ENCODE measurements at regions not wholly inside any gene's neighbourhood (a gene's known extent, or its start where the extent isn't known, plus 50 kb on each side); places are given as distances from the start of the nearest gene placed in this dataset.

GRCh38 chr14:89024691-89025090 lies 200.2 kb downstream of the TTC8 start (continued):
- TF ChIP-seq, protein P1, sequence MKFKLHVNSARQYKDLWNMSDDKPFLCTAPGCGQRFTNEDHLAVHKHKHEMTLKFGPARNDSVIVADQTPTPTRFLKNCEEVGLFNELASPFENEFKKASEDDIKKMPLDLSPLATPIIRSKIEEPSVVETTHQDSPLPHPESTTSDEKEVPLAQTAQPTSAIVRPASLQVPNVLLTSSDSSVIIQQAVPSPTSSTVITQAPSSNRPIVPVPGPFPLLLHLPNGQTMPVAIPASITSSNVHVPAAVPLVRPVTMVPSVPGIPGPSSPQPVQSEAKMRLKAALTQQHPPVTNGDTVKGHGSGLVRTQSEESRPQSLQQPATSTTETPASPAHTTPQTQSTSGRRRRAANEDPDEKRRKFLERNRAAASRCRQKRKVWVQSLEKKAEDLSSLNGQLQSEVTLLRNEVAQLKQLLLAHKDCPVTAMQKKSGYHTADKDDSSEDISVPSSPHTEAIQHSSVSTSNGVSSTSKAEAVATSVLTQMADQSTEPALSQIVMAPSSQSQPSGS (IDR thresholded peaks at IDR 0.05; ENCODE audit: low read length) = no peak
- TF ChIP-seq MYB (IDR thresholded peaks at IDR 0.05; ENCODE audit: borderline replicate concordance, low read depth, low read length) (no peak), TBL1XR1 (IDR thresholded peaks at IDR 0.05; ENCODE audit: low read depth, low read length) (no peak)

DNA sequence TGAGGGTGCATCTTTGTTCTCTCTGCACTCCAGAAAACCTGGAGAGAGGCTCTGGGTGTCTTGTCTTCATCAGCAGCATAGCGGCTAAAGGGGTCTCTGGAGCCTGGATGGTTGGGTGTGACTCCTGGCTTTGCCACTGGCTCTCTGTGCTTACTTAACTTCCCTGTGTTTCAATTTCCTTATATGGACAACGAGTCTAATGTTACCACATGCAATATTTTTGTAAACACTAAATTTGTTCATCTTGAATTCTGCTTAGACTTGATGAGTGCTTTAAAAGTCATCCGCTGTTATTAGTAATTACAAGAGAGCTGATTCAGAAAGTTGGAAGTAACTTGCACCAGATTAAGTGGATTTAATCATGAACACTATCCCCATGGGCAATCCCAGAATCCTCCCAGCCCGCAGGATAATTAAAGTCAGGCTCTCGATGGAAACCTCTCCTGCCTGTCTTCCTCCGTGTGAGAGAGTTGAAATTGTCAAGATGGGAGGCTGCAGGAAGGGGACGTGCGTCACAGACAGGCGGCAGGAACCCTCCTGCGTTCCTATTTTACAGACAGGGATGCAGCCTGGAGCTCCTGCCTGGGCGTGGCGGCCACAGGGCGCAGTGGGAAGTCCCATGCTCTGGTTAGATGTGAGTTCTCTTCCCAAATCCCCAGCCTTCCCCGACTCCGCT lies 201.2 kb downstream of the TTC8 start:
- no peaks in the 10 kb centered on the region for H3K36me3 ChIP-seq (ENCODE audit: control insufficient read depth in 2 of 2, insufficient read depth in 2 of 2, low read length in 1 of 2)
- FAIRE-seq = no peak
- SMC1A ChIA-PET (ENCODE audit: uncharacterized antibody, unreplicated experiment) = no interaction called here

More for the DNA sequence above, 201.2 kb downstream of the TTC8 start:
- ChIA-PET RAD21 (ENCODE audit: unreplicated experiment) (no interaction called here), CTCF (interaction anchor here (1.2 to 2.3 kb wide), 3 partner anchors 11 to 874 kb away, joined by 3 to 6 read pairs (median 4); no protein-coding TSS in a partner anchor), POLR2A (no interaction called here)
- H3K9me3 ChIP-seq (replicated peaks; ENCODE audit: control insufficient read depth, insufficient read depth, low read length) = no peaks in the 10 kb centered on the region
- no peak overlapping the region for H3K4me2 ChIP-seq (ENCODE audit: control insufficient read depth, insufficient read depth)
- H2AFZ ChIP-seq (ENCODE audit: control insufficient read depth, low read depth, low read length) = no peak overlapping the region
- H3K4me1 ChIP-seq (ENCODE audit: control insufficient read depth, insufficient read depth, low read length) = peaks cover 4% of the 10 kb centered on the region; the same call in 1 of the 2 replicates
- H3K79me2 ChIP-seq (ENCODE audit: control insufficient read depth, insufficient read depth, low read length) = no peaks in the 10 kb centered on the region
- BruUV-seq (replicated peaks) = no TSS peak
- WGBS (ENCODE audit: insufficient coverage, insufficient replicate concordance, low lambda C conversion rate, missing lambda C conversion rate) = 68% methylated on average over 15 of the region's 15 CpGs
- ATAC-seq = no peak
- intact Hi-C loops (cut with micrococcal nuclease; ENCODE audit: unreplicated experiment) (loop anchor here (5.0 kb wide), 5 partner anchors 358 to 1212 kb away; no protein-coding TSS in a partner anchor), in situ Hi-C loops (cut with MboI) (loop anchor here (25.0 kb wide), 2 partner anchors 412 to 737 kb away; no protein-coding TSS in a partner anchor)
- DNase-seq (ENCODE audit: low read depth, low spot score) = no peak
- TF ChIP-seq KDM1A (IDR thresholded peaks at IDR 0.05; ENCODE audit: borderline replicate concordance) (no peak), DPF2 (IDR thresholded peaks at IDR 0.05) (no peak), RB1 (IDR thresholded peaks at IDR 0.05; ENCODE audit: borderline replicate concordance) (no peak), HDAC6 (IDR thresholded peaks at IDR 0.05; ENCODE audit: unreplicated experiment) (no peak), SMARCA5 (IDR thresholded peaks at IDR 0.05) (no peak), IKZF1 (conservative IDR thresholded peaks at IDR 0.05) (no peak), RAD21 (IDR thresholded peaks at IDR 0.05; ENCODE audit: insufficient read depth, low read depth, low read length) (no peak), MYB (IDR thresholded peaks at IDR 0.05; ENCODE audit: borderline replicate concordance, low read depth, low read length) (no peak), PAX5 (IDR thresholded peaks at IDR 0.05; ENCODE audit: borderline replicate concordance, low read depth, low read length) (no peak), BHLHE40 (IDR thresholded peaks at IDR 0.05; ENCODE audit: borderline replicate concordance in 1 of 2, low read depth in 2 of 2, low read length in 1 of 2) (no peak), FOS (IDR thresholded peaks at IDR 0.05; ENCODE audit: borderline replicate concordance, extremely low read depth, insufficient read length) (no peak), NFYA (IDR thresholded peaks at IDR 0.05; ENCODE audit: borderline replicate concordance, low read depth, low read length) (no peak), ASH2L (IDR thresholded peaks at IDR 0.05; ENCODE audit: borderline replicate concordance, low read depth) (no peak)
- TF ChIP-seq, protein P2, sequence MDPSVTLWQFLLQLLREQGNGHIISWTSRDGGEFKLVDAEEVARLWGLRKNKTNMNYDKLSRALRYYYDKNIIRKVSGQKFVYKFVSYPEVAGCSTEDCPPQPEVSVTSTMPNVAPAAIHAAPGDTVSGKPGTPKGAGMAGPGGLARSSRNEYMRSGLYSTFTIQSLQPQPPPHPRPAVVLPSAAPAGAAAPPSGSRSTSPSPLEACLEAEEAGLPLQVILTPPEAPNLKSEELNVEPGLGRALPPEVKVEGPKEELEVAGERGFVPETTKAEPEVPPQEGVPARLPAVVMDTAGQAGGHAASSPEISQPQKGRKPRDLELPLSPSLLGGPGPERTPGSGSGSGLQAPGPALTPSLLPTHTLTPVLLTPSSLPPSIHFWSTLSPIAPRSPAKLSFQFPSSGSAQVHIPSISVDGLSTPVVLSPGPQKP (IDR thresholded peaks at IDR 0.05; ENCODE audit: low read depth, low read length) = no peak
- TF ChIP-seq, protein P3, sequence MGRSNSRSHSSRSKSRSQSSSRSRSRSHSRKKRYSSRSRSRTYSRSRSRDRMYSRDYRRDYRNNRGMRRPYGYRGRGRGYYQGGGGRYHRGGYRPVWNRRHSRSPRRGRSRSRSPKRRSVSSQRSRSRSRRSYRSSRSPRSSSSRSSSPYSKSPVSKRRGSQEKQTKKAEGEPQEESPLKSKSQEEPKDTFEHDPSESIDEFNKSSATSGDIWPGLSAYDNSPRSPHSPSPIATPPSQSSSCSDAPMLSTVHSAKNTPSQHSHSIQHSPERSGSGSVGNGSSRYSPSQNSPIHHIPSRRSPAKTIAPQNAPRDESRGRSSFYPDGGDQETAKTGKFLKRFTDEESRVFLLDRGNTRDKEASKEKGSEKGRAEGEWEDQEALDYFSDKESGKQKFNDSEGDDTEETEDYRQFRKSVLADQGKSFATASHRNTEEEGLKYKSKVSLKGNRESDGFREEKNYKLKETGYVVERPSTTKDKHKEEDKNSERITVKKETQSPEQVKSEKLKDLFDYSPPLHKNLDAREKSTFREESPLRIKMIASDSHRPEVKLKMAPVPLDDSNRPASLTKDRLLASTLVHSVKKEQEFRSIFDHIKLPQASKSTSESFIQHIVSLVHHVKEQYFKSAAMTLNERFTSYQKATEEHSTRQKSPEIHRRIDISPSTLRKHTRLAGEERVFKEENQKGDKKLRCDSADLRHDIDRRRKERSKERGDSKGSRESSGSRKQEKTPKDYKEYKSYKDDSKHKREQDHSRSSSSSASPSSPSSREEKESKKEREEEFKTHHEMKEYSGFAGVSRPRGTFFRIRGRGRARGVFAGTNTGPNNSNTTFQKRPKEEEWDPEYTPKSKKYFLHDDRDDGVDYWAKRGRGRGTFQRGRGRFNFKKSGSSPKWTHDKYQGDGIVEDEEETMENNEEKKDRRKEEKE (IDR thresholded peaks at IDR 0.05) = no peak
- H3K9ac ChIP-seq (ENCODE audit: control insufficient read depth, insufficient read depth, low read length) = no peak overlapping the region
- H3K27ac ChIP-seq (ENCODE audit: control insufficient read depth, insufficient read depth) = no peak overlapping the region
- no peaks in the 10 kb centered on the region for H4K20me1 ChIP-seq (ENCODE audit: control insufficient read depth, insufficient read depth)
- no peak overlapping the region for H3K4me3 ChIP-seq
- H3K27me3 ChIP-seq (replicated peaks in 1 of 2; ENCODE audit: control insufficient read depth in 2 of 2, insufficient read depth in 2 of 2, low read length in 1 of 2) = peaks cover 2 to 6% of the 10 kb centered on the region in 2 experiments
